ENCODE measurements at regions not wholly inside any gene's neighbourhood (a gene's known extent, or its start where the extent isn't known, plus 50 kb on each side); places are given as distances from the start of the nearest gene placed in this dataset.

- DNase-seq, result no peak
Measured at GRCh38 chr6:144989319-144990107, 704.4 kb downstream of the UTRN start.

- no peak for DNase-seq
Measured at GRCh38 chr6:144990784-144991183, 705.6 kb downstream of the UTRN start.

- DNase-seq, result no peak
Measured at GRCh38 chr6:144993870-144994269, 708.7 kb downstream of the UTRN start.

GRCh38 chr6:144997996-144998395 is 712.9 kb downstream of the UTRN start:
- DNase-seq, result no peak

- DNase-seq, result no peak
Measured at GRCh38 chr6:144999127-144999526, 714.0 kb downstream of the UTRN start.

GRCh38 chr6:145003145-145003544 is 718.0 kb downstream of the UTRN start:
- no peak for DNase-seq

GRCh38 chr6:145006914-145007313 is 721.8 kb downstream of the UTRN start:
- no peak for DNase-seq

GRCh38 chr6:145008715-145009114 is 723.6 kb downstream of the UTRN start:
- DNase-seq, result no peak

- no peak for DNase-seq
Measured at GRCh38 chr6:145009711-145010110, 724.6 kb downstream of the UTRN start.

- DNase-seq, result no peak
Measured at GRCh38 chr6:145012039-145012662, 723.2 kb downstream of the EPM2A start.

GRCh38 chr6:145015739-145016558 is 719.4 kb downstream of the EPM2A start:
- DNase-seq, result peak; percentile 84 to 85

GRCh38 chr6:145017051-145017450 is 718.3 kb downstream of the EPM2A start:
- no peak for DNase-seq

GRCh38 chr6:145017516-145017915 is 717.8 kb downstream of the EPM2A start:
- no peak for DNase-seq

GRCh38 chr6:145018027-145018426 is 717.3 kb downstream of the EPM2A start:
- no peak for DNase-seq

GRCh38 chr6:145020114-145020513 is 715.2 kb downstream of the EPM2A start:
- DNase-seq, result no peak

- DNase-seq, result no peak
Measured at GRCh38 chr6:145020543-145020942, 714.8 kb downstream of the EPM2A start.

GRCh38 chr6:145022199-145022796 is 713.0 kb downstream of the EPM2A start:
- DNase-seq, result no peak

- DNase-seq, result no peak
Measured at GRCh38 chr6:145023116-145023726, 712.1 kb downstream of the EPM2A start.

GRCh38 chr6:145025488-145025887 is 709.8 kb downstream of the EPM2A start:
- no peak for DNase-seq

GRCh38 chr6:145026267-145026679 is 709.0 kb downstream of the EPM2A start:
- DNase-seq, result no peak

- peak; percentile 31 to 34 for DNase-seq
Measured at GRCh38 chr6:145028144-145028818, 707.0 kb downstream of the EPM2A start.

GRCh38 chr6:145031001-145031400 is 704.3 kb downstream of the EPM2A start:
- DNase-seq, result no peak
